ENCODE measurements at regions not wholly inside any gene's neighbourhood (a gene's known extent, or its start where the extent isn't known, plus 50 kb on each side); places are given as distances from the start of the nearest gene placed in this dataset.
A peak's percentile ranks its signal among the peaks of the same experiment; 100 is the strongest.

DNA sequence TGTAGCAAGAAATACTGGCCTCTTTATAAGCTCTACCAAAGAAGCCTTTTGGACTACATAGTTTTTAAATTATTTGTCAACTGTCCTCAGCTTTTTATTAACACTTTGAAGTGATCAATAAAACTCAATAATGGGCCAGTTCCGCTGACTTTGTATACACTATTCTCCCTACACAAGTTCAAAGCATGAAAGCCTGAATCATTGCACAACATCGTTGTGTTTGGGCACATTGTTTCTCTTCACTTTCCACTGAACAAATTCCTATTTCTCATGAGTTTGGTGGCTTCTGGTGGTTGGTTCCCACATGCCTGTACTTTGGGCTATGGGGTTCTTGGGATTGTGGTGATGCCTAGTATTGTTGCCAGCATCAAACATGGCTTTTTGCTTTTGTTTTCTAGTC is 561.8 kb upstream of the LRRN3 start:
- Histone ChIP-seq H3K4me1 (ENCODE audit: control insufficient read depth, extremely low read depth, insufficient read depth, low read length) (no peaks in the 10 kb centered on the region), H3K9me3 (ENCODE audit: control insufficient read depth, insufficient read depth, low read depth, low read length) (no peaks in the 10 kb centered on the region)

DNA sequence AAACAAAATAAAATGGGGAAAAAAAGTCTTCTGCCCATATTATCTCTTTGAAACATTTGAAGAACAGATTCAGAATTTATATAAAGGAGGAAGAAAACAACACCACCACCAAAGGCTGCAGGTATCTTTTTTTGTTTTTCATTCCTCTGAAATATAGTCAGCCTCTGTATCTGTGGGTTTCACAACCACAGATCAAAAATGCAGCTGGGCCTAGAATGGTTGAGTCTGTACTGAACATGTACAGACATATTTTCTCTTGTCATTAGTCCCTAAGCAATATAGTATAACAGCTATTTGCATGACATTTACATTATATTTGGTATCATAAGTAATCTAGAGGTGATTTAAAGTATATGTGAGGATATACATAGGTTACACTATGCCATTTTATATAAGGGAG is 559.7 kb upstream of the LRRN3 start:
- Histone ChIP-seq H3K9me3 (ENCODE audit: control insufficient read depth, insufficient read depth, low read depth, low read length) (no peaks in the 10 kb centered on the region), H3K4me3 (replicated peaks in 1 of 4; ENCODE audit: control extremely low read depth in 1 of 4, insufficient read depth in 1 of 4, low read depth in 3 of 4, low read length in 4 of 4) (no peak overlapping the region), H3K4me2 (ENCODE audit: extremely low read depth, insufficient read depth, low read length) (no peak overlapping the region), H3K4me1 (ENCODE audit: control insufficient read depth, extremely low read depth, insufficient read depth, low read length) (no peaks in the 10 kb centered on the region), H3K9ac (ENCODE audit: insufficient read depth, low read length) (no peak overlapping the region), H3K27ac (ENCODE audit: insufficient read depth, low read length) (no peak overlapping the region), H3K36me3 (ENCODE audit: control insufficient read depth, insufficient read depth, low read length) (no peaks in the 10 kb centered on the region), H3K27me3 (ENCODE audit: control insufficient read depth, insufficient read depth, low read length) (no peaks in the 10 kb centered on the region), H4K20me1 (ENCODE audit: control insufficient read depth, extremely low read depth, insufficient read depth, low read length) (no peaks in the 10 kb centered on the region), H2AFZ (ENCODE audit: low read length) (no peak overlapping the region), H3K79me2 (ENCODE audit: control insufficient read depth, insufficient read depth, low read length) (no peaks in the 10 kb centered on the region)
- DNase-seq (ENCODE audit: low read depth in 2 of 2): peak in 1 of 2 donors; percentile 56
- no peak for TF ChIP-seq CTCF (conservative IDR thresholded peaks at IDR 0.05 in 1 of 2, IDR thresholded peaks at IDR 0.05 in 1 of 2; ENCODE audit: low read depth in 1 of 2, low read length in 2 of 2)
- TF ChIP-seq EZH2 (IDR thresholded peaks at IDR 0.05; ENCODE audit: low read length, missing control alignments): no peak

More for the DNA sequence above, 561.8 kb upstream of the LRRN3 start:
- DNase-seq (ENCODE audit: low read depth in 2 of 2): no peak
- H3K4me2 ChIP-seq (ENCODE audit: extremely low read depth, insufficient read depth, low read length): no peak overlapping the region
- no peak overlapping the region for H3K9ac ChIP-seq (ENCODE audit: insufficient read depth, low read length)
- no peak overlapping the region for H2AFZ ChIP-seq (ENCODE audit: low read length)
- H3K4me3 ChIP-seq (replicated peaks in 1 of 4; ENCODE audit: control extremely low read depth in 1 of 4, insufficient read depth in 1 of 4, low read depth in 3 of 4, low read length in 4 of 4): no peak overlapping the region
- H3K27me3 ChIP-seq (ENCODE audit: control insufficient read depth, insufficient read depth, low read length): no peaks in the 10 kb centered on the region
- no peaks in the 10 kb centered on the region for H4K20me1 ChIP-seq (ENCODE audit: control insufficient read depth, extremely low read depth, insufficient read depth, low read length)
- no peaks in the 10 kb centered on the region for H3K36me3 ChIP-seq (ENCODE audit: control insufficient read depth, insufficient read depth, low read length)
- H3K79me2 ChIP-seq (ENCODE audit: control insufficient read depth, insufficient read depth, low read length): no peaks in the 10 kb centered on the region
- TF ChIP-seq CTCF (conservative IDR thresholded peaks at IDR 0.05 in 1 of 2, IDR thresholded peaks at IDR 0.05 in 1 of 2; ENCODE audit: low read depth in 1 of 2, low read length in 2 of 2) (no peak), EZH2 (IDR thresholded peaks at IDR 0.05; ENCODE audit: low read length, missing control alignments) (no peak)
- no peak overlapping the region for H3K27ac ChIP-seq (ENCODE audit: insufficient read depth, low read length)

GRCh38 chr7:110534241-110534931 is 556.5 kb upstream of the LRRN3 start:
- DNase-seq (ENCODE audit: low read depth in 2 of 2): peak; percentile 43 to 44
- TF ChIP-seq CTCF (conservative IDR thresholded peaks at IDR 0.05 in 1 of 2, IDR thresholded peaks at IDR 0.05 in 1 of 2; ENCODE audit: low read depth in 1 of 2, low read length in 2 of 2) (no peak), EZH2 (IDR thresholded peaks at IDR 0.05; ENCODE audit: low read length, missing control alignments) (no peak)
- Histone ChIP-seq H3K4me3 (replicated peaks in 1 of 4; ENCODE audit: control extremely low read depth in 1 of 4, insufficient read depth in 1 of 4, low read depth in 3 of 4, low read length in 4 of 4) (no peak overlapping the region), H3K36me3 (ENCODE audit: control insufficient read depth, insufficient read depth, low read length) (no peaks in the 10 kb centered on the region), H3K9ac (ENCODE audit: insufficient read depth, low read length) (no peak overlapping the region), H3K9me3 (ENCODE audit: control insufficient read depth, insufficient read depth, low read depth, low read length) (no peaks in the 10 kb centered on the region), H4K20me1 (ENCODE audit: control insufficient read depth, extremely low read depth, insufficient read depth, low read length) (no peaks in the 10 kb centered on the region), H3K4me1 (ENCODE audit: control insufficient read depth, extremely low read depth, insufficient read depth, low read length) (no peaks in the 10 kb centered on the region), H3K27me3 (ENCODE audit: control insufficient read depth, insufficient read depth, low read length) (no peaks in the 10 kb centered on the region), H2AFZ (ENCODE audit: low read length) (peak overlapping the region; percentile 63), H3K79me2 (ENCODE audit: control insufficient read depth, insufficient read depth, low read length) (no peaks in the 10 kb centered on the region), H3K4me2 (ENCODE audit: extremely low read depth, insufficient read depth, low read length) (no peak overlapping the region), H3K27ac (ENCODE audit: insufficient read depth, low read length) (no peak overlapping the region)

Measured in fibroblast of lung (primary cell).